ENCODE measurements at regions not wholly inside any gene's neighbourhood (a gene's known extent, or its start where the extent isn't known, plus 50 kb on each side); places are given as distances from the start of the nearest gene placed in this dataset.

DNA sequence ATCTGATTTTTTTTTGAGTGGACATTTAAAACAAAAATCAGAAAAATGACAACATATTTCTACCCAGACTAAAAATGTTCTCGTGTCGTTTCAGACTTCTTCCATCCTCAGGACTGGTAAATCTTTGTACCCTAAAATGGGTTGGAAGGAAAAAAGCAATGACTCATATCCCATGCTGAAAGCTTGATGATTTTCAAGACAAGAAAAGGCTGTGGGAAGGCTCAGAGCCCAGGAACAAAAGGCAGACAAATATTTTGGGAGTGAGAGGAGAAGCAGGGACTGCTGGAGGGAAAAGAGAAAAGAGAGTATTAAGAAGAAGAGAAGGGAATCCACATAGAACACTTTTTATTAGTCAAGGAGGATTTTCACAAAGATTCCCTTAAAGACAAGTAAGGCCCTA lies 77.1 kb upstream of the CTAGE1 start:
- TF ChIP-seq, protein P1, sequence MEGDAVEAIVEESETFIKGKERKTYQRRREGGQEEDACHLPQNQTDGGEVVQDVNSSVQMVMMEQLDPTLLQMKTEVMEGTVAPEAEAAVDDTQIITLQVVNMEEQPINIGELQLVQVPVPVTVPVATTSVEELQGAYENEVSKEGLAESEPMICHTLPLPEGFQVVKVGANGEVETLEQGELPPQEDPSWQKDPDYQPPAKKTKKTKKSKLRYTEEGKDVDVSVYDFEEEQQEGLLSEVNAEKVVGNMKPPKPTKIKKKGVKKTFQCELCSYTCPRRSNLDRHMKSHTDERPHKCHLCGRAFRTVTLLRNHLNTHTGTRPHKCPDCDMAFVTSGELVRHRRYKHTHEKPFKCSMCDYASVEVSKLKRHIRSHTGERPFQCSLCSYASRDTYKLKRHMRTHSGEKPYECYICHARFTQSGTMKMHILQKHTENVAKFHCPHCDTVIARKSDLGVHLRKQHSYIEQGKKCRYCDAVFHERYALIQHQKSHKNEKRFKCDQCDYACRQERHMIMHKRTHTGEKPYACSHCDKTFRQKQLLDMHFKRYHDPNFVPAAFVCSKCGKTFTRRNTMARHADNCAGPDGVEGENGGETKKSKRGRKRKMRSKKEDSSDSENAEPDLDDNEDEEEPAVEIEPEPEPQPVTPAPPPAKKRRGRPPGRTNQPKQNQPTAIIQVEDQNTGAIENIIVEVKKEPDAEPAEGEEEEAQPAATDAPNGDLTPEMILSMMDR (IDR thresholded peaks at IDR 0.05; ENCODE audit: low read length), result no peak
- no peak for TF ChIP-seq EZH2phosphoT487 (IDR thresholded peaks at IDR 0.05; ENCODE audit: low read length)

Measured in MM.1S (cell line).